GM12878 (cell line): ENCODE measurements at regions not wholly inside any gene's neighbourhood (a gene's known extent, or its start where the extent isn't known, plus 50 kb on each side); places are given as distances from the start of the nearest gene placed in this dataset.

Source experiments
- ATAC-seq: fragments of 200-7000 bp; cut with Tn5 transposase; 3 replicates; pipeline ENCODE4 v1.9.1; 2020; ENCODE audit warnings: mild to moderate bottlenecking, moderate library complexity
- BruUV-seq: library from RNA; stranded (reverse); fragments of 400-500 nt; replicated peaks from 2 replicates; lab custom pipeline; 2021; lab: Mats Ljungman, UMichigan
- CTCF ChIA-PET: fragments of 300-600 bp; sonication (Branson Sonifier 250); formaldehyde crosslinking; extraction: SDS; loops from one replicate; lab custom pipeline; 2021; ENCODE audit warnings: inconsistent platforms; lab: Yijun Ruan, JAX
- POLR2A ChIA-PET: fragments of 350-600 bp; formaldehyde crosslinking; extraction: SDS; loops from one replicate; lab custom pipeline; 2021; ENCODE audit warnings: inconsistent platforms; lab: Charles Lee
- RAD21 ChIA-PET: fragments of 300-600 bp; sonication (Branson Sonifier 250); formaldehyde crosslinking; loops from one replicate; lab custom pipeline; 2023; ENCODE audit warnings: antibody characterized with exemption; ENCODE audit not compliant: unreplicated experiment; lab: Charles Lee
- SMC1A ChIA-PET: fragments of 300-600 bp; sonication (Branson Sonifier 250); formaldehyde crosslinking; loops from one replicate; lab custom pipeline; 2023; ENCODE audit not compliant: unreplicated experiment, uncharacterized antibody; lab: Charles Lee
- DNase-seq: peaks from one replicate; pipeline ENCODE4 v3.0.0-alpha.2; 2011; ENCODE audit warnings: low read depth, low spot score
- FAIRE-seq: peaks from 3 replicates; lab custom pipeline; 2011; peaks lifted over from hg19 to GRCh38; lab: Jason Lieb, UNC
- H2AFZ ChIP-seq: 2 replicates; pipeline ENCODE4 v1.6.0; 2011; ENCODE audit warnings: low read depth, low read length, control low read depth; ENCODE audit not compliant: control insufficient read depth
- H3K27ac ChIP-seq: 2 replicates; pipeline ENCODE4 v1.5.1; 2011; ENCODE audit warnings: control low read depth; ENCODE audit not compliant: control insufficient read depth, insufficient read depth
- H3K27me3 ChIP-seq, 2 experiments: replicated peaks in 1 of 2; 2 replicates each; pipeline versions ENCODE4 v1.6.0 to v1.6.1; 2011; ENCODE audit warnings: low read length in 1 of 2; ENCODE audit not compliant: control insufficient read depth in 2 of 2, insufficient read depth in 2 of 2
- H3K36me3 ChIP-seq, 2 experiments: 2 replicates each; pipeline ENCODE4 v1.5.1; 2011; ENCODE audit warnings: low read length in 1 of 2; ENCODE audit not compliant: control insufficient read depth in 2 of 2, insufficient read depth in 2 of 2
- H3K4me1 ChIP-seq: 2 replicates; pipeline ENCODE4 v1.6.1; 2011; ENCODE audit warnings: mild to moderate bottlenecking, low read length, moderate library complexity, mixed read lengths; ENCODE audit not compliant: control insufficient read depth, insufficient read depth
- H3K4me2 ChIP-seq: 2 replicates; pipeline ENCODE4 v1.6.0; 2011; ENCODE audit warnings: control low read depth; ENCODE audit not compliant: control insufficient read depth, insufficient read depth
- H3K4me3 ChIP-seq: fragments of 200-600 bp; sonication (generic); 2 replicates; pipeline ENCODE4 v1.5.1; 2016
- H3K79me2 ChIP-seq: 2 replicates; pipeline ENCODE4 v1.6.0; 2011; ENCODE audit warnings: low read length; ENCODE audit not compliant: control insufficient read depth, insufficient read depth
- H3K9ac ChIP-seq: 2 replicates; pipeline ENCODE4 v1.8.0; 2011; ENCODE audit warnings: low read length, control low read depth, mixed read lengths; ENCODE audit not compliant: control insufficient read depth, insufficient read depth
- H3K9me3 ChIP-seq: replicated peaks from 3 replicates; pipeline ENCODE4 v1.5.1; 2011; ENCODE audit warnings: mild to moderate bottlenecking, low read length; ENCODE audit not compliant: control insufficient read depth, insufficient read depth
- H4K20me1 ChIP-seq: 2 replicates; pipeline ENCODE4 v1.6.0; 2011; ENCODE audit not compliant: control insufficient read depth, insufficient read depth
- ASH2L ChIP-seq: fragments of 300-600, 200-600 bp; sonication (generic); IDR thresholded peaks from 2 replicates; pipeline ENCODE4 v1.6.1; 2017; ENCODE audit warnings: low read depth, mild to moderate bottlenecking, borderline replicate concordance
- ATF2 ChIP-seq: IDR thresholded peaks from 2 replicates; pipeline ENCODE4 v1.6.1; 2012; ENCODE audit warnings: low read length, inconsistent platforms
- BCL3 ChIP-seq: IDR thresholded peaks from 2 replicates; pipeline ENCODE4 v1.6.1; 2011; ENCODE audit warnings: borderline replicate concordance, low read depth, mild to moderate bottlenecking, moderate library complexity, low read length; ENCODE audit not compliant: insufficient read depth, poor library complexity, severe bottlenecking
- CBX3 ChIP-seq: fragments of 200-600 bp; sonication (generic); IDR thresholded peaks from 2 replicates; pipeline ENCODE4 v1.6.1; 2016; ENCODE audit warnings: low read depth, borderline replicate concordance
- CHD1 ChIP-seq: IDR thresholded peaks from 2 replicates; pipeline ENCODE4 v1.6.1; 2012; ENCODE audit warnings: low read depth, low read length, improper control_type of control experiment
- MAX ChIP-seq: IDR thresholded peaks from 2 replicates; pipeline ENCODE4 v1.6.1; 2012; ENCODE audit warnings: low read depth, low read length, improper control_type of control experiment
- POLR2AphosphoS2 ChIP-seq: IDR thresholded peaks from 2 replicates; pipeline ENCODE4 v1.6.1; 2011; ENCODE audit warnings: low read depth, mild to moderate bottlenecking, low read length, improper control_type of control experiment, moderate library complexity
- SUZ12 ChIP-seq: fragments of 200-600 bp; sonication (generic); IDR thresholded peaks from one replicate; pipeline ENCODE4 v1.6.1; 2018; ENCODE audit warnings: antibody characterized with exemption, mild to moderate bottlenecking; ENCODE audit not compliant: unreplicated experiment
- TAF1 ChIP-seq: IDR thresholded peaks from 2 replicates; pipeline ENCODE4 v1.6.1; 2011; ENCODE audit warnings: mild to moderate bottlenecking, low read depth, low read length, borderline replicate concordance
- TCF3 ChIP-seq: IDR thresholded peaks from 2 replicates; pipeline ENCODE4 v1.6.1; 2012; ENCODE audit warnings: low read depth, mild to moderate bottlenecking, low read length, borderline replicate concordance; ENCODE audit not compliant: insufficient read depth
- WGBS: methylation state at CpG from one replicate; pipeline ENCODE4 v1.1.6; 2016; ENCODE audit warnings: low lambda C conversion rate; ENCODE audit not compliant: insufficient replicate concordance, insufficient coverage; ENCODE audit errors: missing lambda C conversion rate; 5-methylcytosine and 5-hydroxymethylcytosine counted together
- in situ Hi-C: fragments of 300-500 bp; cut with MboI; formaldehyde crosslinking; loops from 9 replicates; pipeline ENCODE4 v1.14.3; 2018; ENCODE audit warnings: mixed read lengths
- intact Hi-C: fragments of 100-400 bp; cut with micrococcal nuclease; formaldehyde crosslinking; loops from one replicate; pipeline ENCODE4 v1.14.2; 2022; ENCODE audit not compliant: unreplicated experiment

- POLR2A ChIA-PET: no interaction called here
- TF ChIP-seq ATF2 (no peak), TCF3 (no peak), BCL3 (no peak), SUZ12 (no peak), MAX (no peak), CBX3 (no peak), POLR2AphosphoS2 (no peak), ASH2L (no peak), TAF1 (no peak), CHD1 (no peak)
- intact Hi-C loops: no loop called here
- H2AFZ ChIP-seq: no peak overlapping the region
- no peak overlapping the region for H3K27ac ChIP-seq
- no peaks in the 10 kb centered on the region for H3K79me2 ChIP-seq
- no peaks in the 10 kb centered on the region for H3K36me3 ChIP-seq
- no peaks in the 10 kb centered on the region for H3K4me1 ChIP-seq
- 57% methylated on average over 4 of the region's 4 CpGs for WGBS
- no peaks in the 10 kb centered on the region; a peak in 1 of 4 replicates for H3K27me3 ChIP-seq
- DNase-seq (no peak), ATAC-seq (no peak), FAIRE-seq (no peak)
- H4K20me1 ChIP-seq: no peaks in the 10 kb centered on the region
- H3K9me3 ChIP-seq: no peaks in the 10 kb centered on the region
- no peak overlapping the region for H3K9ac ChIP-seq
- SMC1A ChIA-PET: interaction anchor here (0.7 kb wide), 1 partner anchor 26 kb away, joined by 3 read pairs; no protein-coding TSS in a partner anchor
- in situ Hi-C loops: no loop called here
- H3K4me3 ChIP-seq: no peak overlapping the region
- CTCF ChIA-PET: interaction anchor here (0.7 to 0.8 kb wide), 2 partner anchors 8 to 10 kb away, joined by 3 read pairs; no protein-coding TSS in a partner anchor
- H3K4me2 ChIP-seq: no peak overlapping the region
- no TSS peak for BruUV-seq
- RAD21 ChIA-PET: no interaction called here
Observed at GRCh38 chr2:121925466-121925865, 170.0 kb downstream of the TSN start.
